MM.1S (cell line): ENCODE measurements at regions not wholly inside any gene's neighbourhood (a gene's known extent, or its start where the extent isn't known, plus 50 kb on each side); places are given as distances from the start of the nearest gene placed in this dataset.

ENCODE experiments used
- EZH2 ChIP-seq: fragments of 300-600 bp; sonication (generic); optimal IDR thresholded peaks from 2 replicates; pipeline ENCODE3; 2017; ENCODE audit warnings: low read depth, mild to moderate bottlenecking, antibody characterized with exemption, low read length, mixed read lengths
- EZH2phosphoT487 ChIP-seq: fragments of 300-600 bp; sonication (generic); IDR thresholded peaks from 2 replicates; pipeline ENCODE4 v1.6.1; 2018; ENCODE audit warnings: antibody characterized with exemption, low read length
- TF ChIP-seq, protein P1 (sequence below): fragments of 300-600 bp; sonication (generic); IDR thresholded peaks from 2 replicates; pipeline ENCODE4 v1.5.1; 2016; ENCODE audit warnings: antibody characterized with exemption, low read length, mixed read lengths

DNA sequence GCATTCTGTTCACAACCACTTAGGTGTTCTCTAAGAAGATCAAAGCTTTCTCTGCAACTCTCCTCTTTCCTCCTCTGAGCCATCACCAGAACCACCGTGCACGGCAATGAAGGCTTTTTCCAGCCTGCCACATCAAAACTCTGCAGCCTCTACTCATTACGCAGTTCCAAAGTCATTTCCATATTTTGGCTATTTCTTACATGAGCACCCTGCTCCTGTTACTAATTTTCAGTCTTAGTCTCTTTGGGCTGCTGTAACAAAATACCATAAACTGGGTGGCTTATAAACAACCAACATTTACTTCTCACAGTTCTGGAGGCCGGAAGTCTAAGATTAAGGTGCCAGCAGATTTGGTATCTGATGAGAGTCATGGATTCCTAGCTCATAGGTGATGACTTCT lies 70.4 kb upstream of the THBS2 start:
- TF ChIP-seq, protein P1, sequence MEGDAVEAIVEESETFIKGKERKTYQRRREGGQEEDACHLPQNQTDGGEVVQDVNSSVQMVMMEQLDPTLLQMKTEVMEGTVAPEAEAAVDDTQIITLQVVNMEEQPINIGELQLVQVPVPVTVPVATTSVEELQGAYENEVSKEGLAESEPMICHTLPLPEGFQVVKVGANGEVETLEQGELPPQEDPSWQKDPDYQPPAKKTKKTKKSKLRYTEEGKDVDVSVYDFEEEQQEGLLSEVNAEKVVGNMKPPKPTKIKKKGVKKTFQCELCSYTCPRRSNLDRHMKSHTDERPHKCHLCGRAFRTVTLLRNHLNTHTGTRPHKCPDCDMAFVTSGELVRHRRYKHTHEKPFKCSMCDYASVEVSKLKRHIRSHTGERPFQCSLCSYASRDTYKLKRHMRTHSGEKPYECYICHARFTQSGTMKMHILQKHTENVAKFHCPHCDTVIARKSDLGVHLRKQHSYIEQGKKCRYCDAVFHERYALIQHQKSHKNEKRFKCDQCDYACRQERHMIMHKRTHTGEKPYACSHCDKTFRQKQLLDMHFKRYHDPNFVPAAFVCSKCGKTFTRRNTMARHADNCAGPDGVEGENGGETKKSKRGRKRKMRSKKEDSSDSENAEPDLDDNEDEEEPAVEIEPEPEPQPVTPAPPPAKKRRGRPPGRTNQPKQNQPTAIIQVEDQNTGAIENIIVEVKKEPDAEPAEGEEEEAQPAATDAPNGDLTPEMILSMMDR, result no peak
- no peak for TF ChIP-seq EZH2phosphoT487
- TF ChIP-seq EZH2, result no peak
